GM20000 (cell line): ENCODE measurements at regions not wholly inside any gene's neighbourhood (a gene's known extent, or its start where the extent isn't known, plus 50 kb on each side); places are given as distances from the start of the nearest gene placed in this dataset.
"Not testable (repeated sequence)": the region's sequence is repeated elsewhere in the genome, so short reads cannot be mapped to it uniquely, and the experiment has no call there.

Experiments
- DNase-seq: peaks from one replicate; pipeline ENCODE4 v3.0.0; 2012; ENCODE audit warnings: low spot score
- CTCF ChIP-seq: IDR thresholded peaks from 2 replicates; pipeline ENCODE4 v1.5.1; 2012; ENCODE audit warnings: mild to moderate bottlenecking, control low read depth; ENCODE audit errors: extremely low read depth, missing control alignments

GRCh38 chr12:74646831-74647230 is 109.2 kb downstream of the ATXN7L3B start:
- DNase-seq, result no peak
- TF ChIP-seq CTCF, result no peak

DNA sequence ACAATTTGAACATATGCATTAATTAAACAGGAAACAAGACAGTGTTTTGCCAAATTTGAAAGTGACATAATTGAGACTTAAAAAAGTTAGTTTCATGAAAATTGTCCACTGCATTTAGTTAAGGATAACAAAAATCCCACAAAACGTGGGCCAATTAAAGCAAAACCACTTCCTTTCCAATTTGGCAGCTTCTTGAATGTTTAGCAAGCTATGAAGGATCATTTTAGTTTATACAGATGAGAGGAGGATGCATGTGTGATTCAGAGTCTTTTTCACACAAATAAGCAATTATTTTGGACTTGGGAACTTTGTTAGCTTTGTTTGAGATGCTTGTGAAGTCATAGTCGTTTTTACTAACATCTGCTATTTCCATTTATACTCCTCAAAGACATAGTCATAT is 109.6 kb downstream of the ATXN7L3B start:
- no peak for DNase-seq
- TF ChIP-seq CTCF, result no peak

DNA sequence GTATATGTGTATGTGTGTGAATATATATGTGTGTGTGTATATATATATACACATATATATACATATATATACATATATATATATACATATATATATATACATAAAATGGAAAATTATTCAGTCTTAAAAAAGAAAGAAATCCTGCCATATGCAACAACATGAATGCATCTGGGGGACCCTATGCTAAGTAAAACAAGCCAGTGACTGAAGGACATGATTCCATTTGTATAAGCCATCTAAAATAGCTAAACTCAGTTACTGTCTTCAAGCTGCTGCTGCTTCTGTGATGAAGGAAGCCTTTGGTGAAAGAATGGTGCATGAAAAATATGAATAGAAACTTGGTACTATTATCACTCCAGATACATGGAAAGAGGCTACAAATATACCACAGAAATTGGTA is 118.6 kb downstream of the ATXN7L3B start:
- TF ChIP-seq CTCF, result no peak
- no peak for DNase-seq

DNA sequence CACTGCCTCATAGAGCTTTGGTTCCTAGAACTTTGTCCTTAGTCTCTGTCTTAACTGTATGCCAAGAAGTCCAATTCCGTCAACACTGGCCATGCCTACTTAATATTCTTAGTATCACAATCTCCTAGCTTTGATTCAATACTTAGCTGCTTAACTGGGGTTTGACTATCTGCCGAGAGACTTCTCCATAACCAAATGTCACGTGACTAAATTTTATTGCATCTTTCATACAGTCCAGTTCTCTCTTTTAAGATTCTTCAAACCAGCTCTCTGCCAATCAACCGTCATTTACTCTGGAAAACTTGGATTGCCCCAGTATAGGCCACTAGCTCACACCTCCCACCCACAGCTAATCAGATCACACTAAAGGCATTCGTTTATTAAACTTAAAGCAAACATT is 122.8 kb downstream of the ATXN7L3B start:
- DNase-seq, result no peak
- TF ChIP-seq CTCF, result no peak

- DNase-seq, result no peak
- no peak for TF ChIP-seq CTCF
Observed at GRCh38 chr12:74663958-74664357, 126.3 kb downstream of the ATXN7L3B start.

DNA sequence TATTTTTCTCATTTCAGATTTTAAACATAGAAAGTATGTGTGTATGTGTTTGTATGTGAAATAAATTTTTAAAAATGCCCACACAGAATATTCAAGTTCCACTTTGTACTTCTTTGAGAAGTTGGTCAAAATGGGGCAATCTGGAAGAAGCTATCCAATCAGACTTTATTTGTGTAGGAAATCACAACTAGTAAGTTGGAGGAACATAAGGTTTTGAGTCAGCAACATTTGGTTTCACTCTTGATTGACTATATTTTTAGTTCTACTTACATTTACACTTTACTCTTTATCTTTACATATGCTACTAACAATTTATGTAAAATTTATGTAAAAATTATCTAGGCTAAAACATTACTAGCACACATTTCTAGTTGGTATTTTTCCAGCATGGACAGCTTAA is 128.1 kb downstream of the ATXN7L3B start:
- no peak for TF ChIP-seq CTCF
- no peak for DNase-seq

DNA sequence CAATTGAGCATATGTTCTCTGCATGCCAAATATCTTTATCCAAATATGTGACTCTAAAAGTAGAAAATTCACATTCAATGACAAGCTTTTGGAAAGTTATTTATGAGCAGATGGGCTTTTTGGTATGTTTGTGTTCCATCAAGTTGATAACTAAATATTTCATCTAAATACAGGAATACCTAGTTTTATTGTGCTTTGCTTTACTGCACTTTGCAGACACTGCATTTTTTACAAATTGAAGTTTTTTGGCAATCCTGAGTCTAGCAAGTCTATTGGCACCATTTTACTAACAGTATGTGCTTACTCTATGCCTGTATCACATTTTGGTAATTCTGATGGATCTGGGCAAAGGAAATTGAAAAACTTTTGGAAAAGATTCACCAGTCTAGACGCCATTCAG is 133.8 kb downstream of the ATXN7L3B start:
- DNase-seq, result no peak
- no peak for TF ChIP-seq CTCF

DNA sequence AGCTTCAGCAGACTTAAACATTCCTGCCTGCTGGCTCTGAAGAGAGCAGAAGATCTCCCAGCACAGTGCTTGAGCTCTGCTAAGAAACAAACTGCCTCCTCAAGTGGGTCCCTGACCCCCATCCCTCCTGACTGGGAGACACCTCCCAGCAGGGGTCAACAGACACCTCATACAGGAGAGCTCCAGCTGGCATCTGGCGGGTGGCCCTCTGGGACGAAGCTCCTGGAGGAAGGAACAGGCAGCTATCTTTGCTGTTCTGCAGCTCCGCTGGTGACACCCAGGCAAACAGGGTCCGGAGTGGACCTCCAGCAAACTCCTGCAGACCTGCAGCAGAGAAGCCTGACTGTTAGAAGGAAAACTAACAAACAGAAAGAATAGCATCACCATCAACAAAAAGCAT is 139.3 kb downstream of the ATXN7L3B start:
- DNase-seq, result not testable (repeated sequence)
